PC-3 (cell line): ENCODE measurements at regions not wholly inside any gene's neighbourhood (a gene's known extent, or its start where the extent isn't known, plus 50 kb on each side); places are given as distances from the start of the nearest gene placed in this dataset.
A peak's percentile ranks its signal among the peaks of the same experiment; 100 is the strongest.

Experiments
- ATAC-seq: fragments of 200-7000 bp; cut with Tn5 transposase; 2 replicates; pipeline ENCODE4 v1.9.1; 2020; ENCODE audit warnings: mild to moderate bottlenecking, moderate library complexity
- BruUV-seq: library from RNA; stranded (reverse); fragments of 400-500 nt; replicated peaks from 2 replicates; lab custom pipeline; 2021; lab: Mats Ljungman, UMichigan
- CTCF ChIA-PET: fragments of 300-600 bp; sonication (Branson Sonifier 250); formaldehyde crosslinking; loops from one replicate; lab custom pipeline; 2022; ENCODE audit warnings: antibody characterized with exemption; lab: Charles Lee
- POLR2A ChIA-PET: fragments of 300-600 bp; sonication (Branson Sonifier 250); formaldehyde crosslinking; loops from one replicate; lab custom pipeline; 2022; ENCODE audit warnings: antibody characterized with exemption; ENCODE audit not compliant: unreplicated experiment; lab: Charles Lee
- DNase-seq: peaks from one replicate; pipeline ENCODE4 v3.0.0-alpha.2; 2015
- H2AFZ ChIP-seq: fragments of 300-600 bp; sonication (generic); 2 replicates; pipeline ENCODE4 v1.6.0; 2016; ENCODE audit warnings: antibody characterized with exemption, low read length
- H3F3A ChIP-seq: fragments of 300-600 bp; sonication (generic); one replicate; pipeline ENCODE4 v1.6.0; 2017; ENCODE audit warnings: antibody characterized with exemption, low read length, control low read depth, mild to moderate bottlenecking; ENCODE audit not compliant: unreplicated experiment
- H3K27ac ChIP-seq: fragments of 300-600 bp; sonication (generic); 2 replicates; pipeline ENCODE4 v1.5.1; 2016; ENCODE audit warnings: mild to moderate bottlenecking, low read length
- H3K27me3 ChIP-seq: fragments of 300-600 bp; sonication (generic); 2 replicates; pipeline ENCODE4 v1.6.1; 2016; ENCODE audit warnings: low read length, mixed read lengths
- H3K36me3 ChIP-seq: fragments of 300-600 bp; sonication (generic); 2 replicates; pipeline ENCODE4 v1.6.1; 2016; ENCODE audit warnings: low read depth, mixed run types, low read length, mixed read lengths
- H3K4me1 ChIP-seq: fragments of 300-600 bp; sonication (generic); 2 replicates; pipeline ENCODE4 v1.5.1; 2016; ENCODE audit warnings: low read length; ENCODE audit not compliant: insufficient read depth
- H3K4me2 ChIP-seq: fragments of 300-600 bp; sonication (generic); 2 replicates; pipeline ENCODE4 v1.6.0; 2016; ENCODE audit warnings: low read length
- H3K4me3 ChIP-seq: fragments of 300-600 bp; sonication (generic); 2 replicates; pipeline ENCODE4 v1.5.1; 2016; ENCODE audit warnings: mild to moderate bottlenecking, low read length, mixed read lengths
- H3K79me2 ChIP-seq: fragments of 300-600 bp; sonication (generic); 2 replicates; pipeline ENCODE4 v1.6.1; 2017; ENCODE audit warnings: low read length, mixed read lengths
- H3K9ac ChIP-seq: fragments of 300-600 bp; sonication (generic); 2 replicates; pipeline ENCODE4 v1.6.0; 2016; ENCODE audit warnings: mild to moderate bottlenecking, low read length
- H3K9me2 ChIP-seq: fragments of 300-600 bp; sonication (generic); replicated peaks from 2 replicates; pipeline ENCODE4 v1.6.1; 2016; ENCODE audit warnings: mixed run types, low read length, mixed read lengths
- H3K9me3 ChIP-seq: fragments of 300-600 bp; sonication (generic); 2 replicates; pipeline ENCODE4 v1.6.1; 2016; ENCODE audit warnings: low read length, mixed read lengths
- H4K20me1 ChIP-seq: fragments of 300-600 bp; sonication (generic); 2 replicates; pipeline ENCODE4 v1.6.1; 2016; ENCODE audit warnings: low read length, mixed read lengths
- CTCF ChIP-seq: fragments of 300-600 bp; sonication (generic); conservative IDR thresholded peaks from 2 replicates; pipeline ENCODE4 v1.5.1; 2017; ENCODE audit warnings: antibody characterized with exemption, low read depth, mild to moderate bottlenecking, low read length
- EZH2 ChIP-seq: fragments of 300-600 bp; sonication (generic); IDR thresholded peaks from one replicate; pipeline ENCODE4 v1.6.1; 2017; ENCODE audit warnings: antibody characterized with exemption, mild to moderate bottlenecking, low read length; ENCODE audit not compliant: unreplicated experiment
- EZH2phosphoT487 ChIP-seq: fragments of 300-600 bp; sonication (generic); IDR thresholded peaks from 2 replicates; pipeline ENCODE4 v1.6.1; 2018; ENCODE audit warnings: mild to moderate bottlenecking, antibody characterized with exemption, low read length, borderline replicate concordance
- intact Hi-C: fragments of 100-400 bp; cut with micrococcal nuclease; formaldehyde crosslinking; loops from 2 replicates; pipeline ENCODE4 v1.9.0; 2023

DNA sequence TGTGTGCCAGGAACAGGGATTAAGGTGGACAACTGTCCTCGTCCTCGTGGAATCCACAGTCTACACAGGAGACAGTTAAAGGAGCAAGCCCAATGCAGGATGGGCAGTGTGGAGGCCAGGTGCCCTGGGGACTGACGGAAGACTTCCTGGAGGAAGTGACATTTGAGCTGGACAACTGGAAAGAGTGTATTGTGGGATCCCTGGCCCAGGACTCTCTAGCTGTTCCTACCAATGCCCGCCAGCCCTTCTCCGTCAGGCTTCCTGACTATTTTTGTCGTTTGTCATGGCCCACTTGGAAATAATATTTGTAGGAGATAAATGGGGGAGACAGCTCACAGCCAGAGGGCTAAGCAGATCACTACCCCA lies 235.3 kb downstream of the TOMM20 start:
- peak overlapping the region; percentile 66 for H3K9ac ChIP-seq
- H2AFZ ChIP-seq = no peak overlapping the region
- intact Hi-C loops = no loop called here
- H3K4me1 ChIP-seq = peaks cover 43% of the 10 kb centered on the region
- TF ChIP-seq CTCF (no peak), EZH2 (no peak), EZH2phosphoT487 (no peak)
- H3F3A ChIP-seq = no peaks in the 10 kb centered on the region
- no peaks in the 10 kb centered on the region for H3K9me2 ChIP-seq
- H3K4me3 ChIP-seq = no peak overlapping the region
- ChIA-PET CTCF (no interaction called here), POLR2A (no interaction called here)
- no peaks in the 10 kb centered on the region for H3K27me3 ChIP-seq
- BruUV-seq = no TSS peak
- H3K4me2 ChIP-seq = peak overlapping the region; percentile 30; the same call in 1 of the 2 replicates
- ATAC-seq (no peak), DNase-seq (no peak)
- H4K20me1 ChIP-seq = no peaks in the 10 kb centered on the region
- peak overlapping the region; percentile 79 for H3K27ac ChIP-seq
- H3K36me3 ChIP-seq = no peaks in the 10 kb centered on the region
- H3K79me2 ChIP-seq = no peaks in the 10 kb centered on the region
- H3K9me3 ChIP-seq = no peaks in the 10 kb centered on the region

- H3F3A ChIP-seq = no peaks in the 10 kb centered on the region
- H4K20me1 ChIP-seq = no peaks in the 10 kb centered on the region
- TF ChIP-seq EZH2 = no peak
- TF ChIP-seq EZH2phosphoT487 = no peak
- no peak for TF ChIP-seq CTCF
- H2AFZ ChIP-seq = no peak overlapping the region
- H3K4me2 ChIP-seq = no peak overlapping the region
- no TSS peak for BruUV-seq
- no peak overlapping the region for H3K9ac ChIP-seq
- intact Hi-C loops = no loop called here
- H3K27ac ChIP-seq = no peak overlapping the region
- H3K4me1 ChIP-seq = peaks cover 42% of the 10 kb centered on the region
- no peak overlapping the region for H3K4me3 ChIP-seq
- ChIA-PET POLR2A (no interaction called here), CTCF (no interaction called here)
- H3K79me2 ChIP-seq = no peaks in the 10 kb centered on the region
- H3K27me3 ChIP-seq = no peaks in the 10 kb centered on the region
- H3K36me3 ChIP-seq = no peaks in the 10 kb centered on the region
- no peaks in the 10 kb centered on the region for H3K9me3 ChIP-seq
- DNase-seq (no peak), ATAC-seq (no peak)
- no peaks in the 10 kb centered on the region for H3K9me2 ChIP-seq
These were observed 236.0 kb downstream of the TOMM20 start for GRCh38 chr1:234892642-234893041.

DNA sequence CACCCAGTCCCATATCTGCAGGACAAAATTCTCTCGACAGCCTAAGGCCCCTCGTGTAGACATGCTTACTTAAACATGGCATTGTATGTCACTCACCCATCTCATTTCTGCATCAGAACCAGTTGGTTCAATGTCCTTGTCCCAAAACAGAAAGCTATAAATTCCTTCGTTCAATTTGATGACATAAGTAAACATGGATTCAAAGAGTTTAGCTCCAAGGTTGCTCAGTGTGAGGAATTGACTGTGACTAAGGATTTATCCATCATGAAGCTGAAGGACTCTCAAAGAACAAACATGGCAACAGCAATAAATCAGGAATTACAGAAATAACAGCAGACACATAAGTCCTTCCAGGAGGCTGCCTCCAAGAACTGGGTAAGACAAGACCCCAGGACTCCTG lies 237.2 kb downstream of the TOMM20 start:
- TF ChIP-seq EZH2phosphoT487 = no peak
- no peak for TF ChIP-seq EZH2
- TF ChIP-seq CTCF = no peak
- no TSS peak for BruUV-seq
- no peaks in the 10 kb centered on the region for H3K27me3 ChIP-seq
- no peaks in the 10 kb centered on the region for H3K9me2 ChIP-seq
- peaks cover 42% of the 10 kb centered on the region for H3K4me1 ChIP-seq
- no peak overlapping the region for H3K4me3 ChIP-seq
- no peaks in the 10 kb centered on the region for H3K36me3 ChIP-seq
- peak; percentile 48 for ATAC-seq
- peak overlapping the region; percentile 60 for H3K27ac ChIP-seq
- H3K79me2 ChIP-seq = no peaks in the 10 kb centered on the region
- H2AFZ ChIP-seq = no peak overlapping the region
- H3F3A ChIP-seq = no peaks in the 10 kb centered on the region
- CTCF ChIA-PET = interaction anchor here (0.6 kb wide), 1 partner anchor 214 kb away, joined by 5 read pairs; no protein-coding TSS in a partner anchor
- DNase-seq = peak; percentile 71
- H4K20me1 ChIP-seq = no peaks in the 10 kb centered on the region
- POLR2A ChIA-PET = interaction anchor here (0.7 kb wide), 2 partner anchors 165 to 264 kb away, joined by 3 to 4 read pairs; no protein-coding TSS in a partner anchor
- no peak overlapping the region for H3K4me2 ChIP-seq
- no peak overlapping the region for H3K9ac ChIP-seq
- no peaks in the 10 kb centered on the region for H3K9me3 ChIP-seq
- intact Hi-C loops = no loop called here
